ENCODE measurements at regions not wholly inside any gene's neighbourhood (a gene's known extent, or its start where the extent isn't known, plus 50 kb on each side); places are given as distances from the start of the nearest gene placed in this dataset.

DNA sequence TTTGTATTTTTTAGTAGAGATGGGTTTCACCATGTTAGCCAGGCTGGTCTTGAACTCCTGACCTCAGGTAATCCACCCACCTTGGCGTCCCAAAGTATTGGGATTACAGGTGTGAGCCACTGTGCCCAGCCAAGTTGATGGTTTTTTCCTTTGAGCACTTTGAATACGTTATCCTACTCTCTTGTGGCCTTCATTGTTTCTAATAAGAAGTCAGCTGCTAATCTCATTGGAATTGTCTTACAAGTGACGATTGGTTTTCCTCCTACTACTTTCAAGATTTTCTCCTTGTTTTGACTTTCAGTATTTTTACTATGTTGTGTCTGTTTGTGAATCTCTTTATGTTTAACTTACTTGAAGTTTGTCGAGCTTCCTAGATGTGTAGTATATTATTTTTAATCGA lies 88.5 kb downstream of the TMEM200C start:
- no peaks in the 10 kb centered on the region for H3K4me1 Mint-ChIP-seq (ENCODE audit: low read depth, unreplicated experiment)
- H3K27me3 Mint-ChIP-seq (ENCODE audit: unreplicated experiment): peaks cover 2% of the 10 kb centered on the region
- TF ChIP-seq, protein P1, sequence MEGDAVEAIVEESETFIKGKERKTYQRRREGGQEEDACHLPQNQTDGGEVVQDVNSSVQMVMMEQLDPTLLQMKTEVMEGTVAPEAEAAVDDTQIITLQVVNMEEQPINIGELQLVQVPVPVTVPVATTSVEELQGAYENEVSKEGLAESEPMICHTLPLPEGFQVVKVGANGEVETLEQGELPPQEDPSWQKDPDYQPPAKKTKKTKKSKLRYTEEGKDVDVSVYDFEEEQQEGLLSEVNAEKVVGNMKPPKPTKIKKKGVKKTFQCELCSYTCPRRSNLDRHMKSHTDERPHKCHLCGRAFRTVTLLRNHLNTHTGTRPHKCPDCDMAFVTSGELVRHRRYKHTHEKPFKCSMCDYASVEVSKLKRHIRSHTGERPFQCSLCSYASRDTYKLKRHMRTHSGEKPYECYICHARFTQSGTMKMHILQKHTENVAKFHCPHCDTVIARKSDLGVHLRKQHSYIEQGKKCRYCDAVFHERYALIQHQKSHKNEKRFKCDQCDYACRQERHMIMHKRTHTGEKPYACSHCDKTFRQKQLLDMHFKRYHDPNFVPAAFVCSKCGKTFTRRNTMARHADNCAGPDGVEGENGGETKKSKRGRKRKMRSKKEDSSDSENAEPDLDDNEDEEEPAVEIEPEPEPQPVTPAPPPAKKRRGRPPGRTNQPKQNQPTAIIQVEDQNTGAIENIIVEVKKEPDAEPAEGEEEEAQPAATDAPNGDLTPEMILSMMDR (IDR thresholded peaks at IDR 0.05; ENCODE audit: partially characterized antibody, unreplicated experiment): no peak
- H3K36me3 Mint-ChIP-seq (ENCODE audit: unreplicated experiment): peaks cover 29% of the 10 kb centered on the region
- peaks cover 8% of the 10 kb centered on the region for H3K9me3 Mint-ChIP-seq (ENCODE audit: unreplicated experiment)
- no peak overlapping the region for H3K27ac Mint-ChIP-seq (ENCODE audit: unreplicated experiment)
- no peak overlapping the region for H3K4me3 Mint-ChIP-seq (ENCODE audit: unreplicated experiment)
- DNase-seq: no peak

DNA sequence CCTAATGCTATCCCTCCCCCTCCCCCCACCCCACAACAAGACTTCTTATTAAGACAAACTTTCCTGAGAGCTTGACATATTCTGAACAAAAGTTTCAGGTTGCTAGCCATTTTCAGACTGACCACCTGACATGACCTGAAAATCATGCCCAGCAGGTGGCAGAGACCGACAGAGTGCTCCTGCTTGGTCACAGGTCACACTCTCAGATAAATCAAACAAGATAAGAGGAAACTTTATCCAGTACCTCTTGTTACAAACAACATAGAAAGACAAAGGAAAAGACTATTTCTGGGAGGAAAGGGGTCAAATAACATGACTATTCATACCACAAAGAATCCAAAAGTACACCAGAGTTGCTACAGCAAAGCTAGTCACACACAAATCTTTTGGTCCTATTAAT lies 107.4 kb downstream of the TMEM200C start:
- Mint-ChIP-seq H3K27me3 (ENCODE audit: unreplicated experiment) (no peaks in the 10 kb centered on the region), H3K4me1 (ENCODE audit: low read depth, unreplicated experiment) (no peaks in the 10 kb centered on the region), H3K4me3 (ENCODE audit: unreplicated experiment) (no peak overlapping the region), H3K27ac (ENCODE audit: unreplicated experiment) (no peak overlapping the region), H3K9me3 (ENCODE audit: unreplicated experiment) (no peaks in the 10 kb centered on the region), H3K36me3 (ENCODE audit: unreplicated experiment) (peaks cover 7% of the 10 kb centered on the region)
- TF ChIP-seq, protein P1 (IDR thresholded peaks at IDR 0.05; ENCODE audit: partially characterized antibody, unreplicated experiment): no peak
- DNase-seq: no peak

DNA sequence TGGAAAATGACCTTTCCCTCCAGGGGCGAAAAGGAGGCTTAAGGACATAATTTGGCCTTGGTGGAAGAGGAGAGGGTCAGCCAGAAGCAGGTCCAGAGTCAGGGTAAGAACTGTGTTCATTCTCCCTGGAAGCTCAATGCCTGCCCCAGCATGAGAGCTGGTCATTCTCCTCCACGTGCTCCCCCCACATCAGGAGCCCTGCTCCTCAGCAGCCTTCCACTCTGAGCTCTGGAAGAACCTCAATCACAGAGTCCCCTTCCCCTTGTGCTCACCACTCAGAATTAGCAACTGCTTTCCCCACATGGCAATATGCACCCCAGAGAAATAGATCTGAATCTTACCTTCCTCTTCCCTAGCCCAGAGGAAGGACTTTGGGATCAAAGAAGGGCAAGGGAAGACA lies 115.4 kb downstream of the TMEM200C start:
- no peak for DNase-seq
- Mint-ChIP-seq H3K27me3 (ENCODE audit: unreplicated experiment) (no peaks in the 10 kb centered on the region), H3K4me3 (ENCODE audit: unreplicated experiment) (no peak overlapping the region), H3K27ac (ENCODE audit: unreplicated experiment) (no peak overlapping the region), H3K9me3 (ENCODE audit: unreplicated experiment) (no peaks in the 10 kb centered on the region), H3K4me1 (ENCODE audit: low read depth, unreplicated experiment) (no peaks in the 10 kb centered on the region), H3K36me3 (ENCODE audit: unreplicated experiment) (no peaks in the 10 kb centered on the region)
- TF ChIP-seq, protein P1 (IDR thresholded peaks at IDR 0.05; ENCODE audit: partially characterized antibody, unreplicated experiment): no peak

DNA sequence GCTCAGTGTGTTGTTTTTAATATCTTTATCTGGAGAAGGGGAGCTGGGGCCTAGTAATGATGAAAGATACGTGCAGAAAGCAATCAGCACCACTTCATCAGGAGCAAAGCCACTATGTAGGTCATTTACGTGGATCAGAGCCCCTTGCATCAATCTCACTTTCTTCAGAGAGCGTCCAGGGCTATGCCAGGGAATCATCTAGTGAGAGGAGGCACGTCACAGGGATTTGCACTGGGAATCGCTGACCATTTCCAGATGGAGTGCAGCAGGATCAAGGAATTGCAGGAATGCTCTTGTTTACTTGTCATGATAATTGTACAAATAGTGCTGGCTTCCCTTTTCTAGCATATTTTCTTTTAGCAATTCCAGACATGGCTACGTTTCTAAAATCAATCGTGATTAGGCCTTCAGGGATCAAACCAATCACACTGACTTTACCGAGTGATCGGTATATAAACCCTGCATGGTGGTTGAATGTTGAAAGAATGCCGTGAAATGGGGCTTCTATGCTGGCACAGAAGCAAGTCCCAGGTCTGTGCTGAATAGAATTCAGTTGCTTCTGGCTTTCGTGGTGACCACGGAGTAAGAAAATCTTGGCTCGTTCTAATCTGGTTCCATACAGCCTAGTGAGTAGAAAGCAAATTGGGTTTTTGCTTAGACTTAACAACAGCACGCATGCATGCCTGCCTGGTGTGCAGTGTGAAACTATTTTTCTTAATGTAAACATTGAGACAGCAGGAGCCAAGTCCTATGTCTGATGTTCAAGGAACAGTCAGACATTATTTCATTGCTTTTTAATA lies 122.8 kb downstream of the TMEM200C start:
- no peak for DNase-seq
- H3K4me1 Mint-ChIP-seq (ENCODE audit: low read depth, unreplicated experiment): no peaks in the 10 kb centered on the region
- H3K4me3 Mint-ChIP-seq (ENCODE audit: unreplicated experiment): no peak overlapping the region
- no peaks in the 10 kb centered on the region for H3K9me3 Mint-ChIP-seq (ENCODE audit: unreplicated experiment)
- H3K36me3 Mint-ChIP-seq (ENCODE audit: unreplicated experiment): no peaks in the 10 kb centered on the region
- no peak overlapping the region for H3K27ac Mint-ChIP-seq (ENCODE audit: unreplicated experiment)
- TF ChIP-seq, protein P1 (IDR thresholded peaks at IDR 0.05; ENCODE audit: partially characterized antibody, unreplicated experiment): no peak
- no peaks in the 10 kb centered on the region for H3K27me3 Mint-ChIP-seq (ENCODE audit: unreplicated experiment)

DNA sequence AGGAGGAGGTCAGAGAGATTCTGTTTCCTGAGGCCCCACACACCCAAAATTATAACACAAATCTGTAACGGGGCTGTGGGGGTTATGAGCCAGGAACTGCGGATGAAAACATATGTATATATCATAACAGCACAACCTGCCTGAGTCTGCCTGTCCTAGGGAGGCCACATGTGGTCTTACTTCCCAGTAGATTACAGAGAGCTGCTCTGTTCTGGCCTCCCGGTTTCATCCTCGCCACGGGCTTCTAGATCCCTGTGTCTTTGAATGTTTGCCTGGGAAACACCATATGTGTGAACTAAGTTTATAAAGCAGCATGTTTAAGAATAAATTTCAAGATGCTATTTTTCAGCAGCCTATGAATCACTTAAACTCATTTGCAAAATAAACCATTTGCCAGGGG lies 124.0 kb downstream of the TMEM200C start:
- H3K27me3 Mint-ChIP-seq (ENCODE audit: unreplicated experiment): peaks cover 6% of the 10 kb centered on the region
- peaks cover 5% of the 10 kb centered on the region for H3K36me3 Mint-ChIP-seq (ENCODE audit: unreplicated experiment)
- no peaks in the 10 kb centered on the region for H3K4me1 Mint-ChIP-seq (ENCODE audit: low read depth, unreplicated experiment)
- H3K9me3 Mint-ChIP-seq (ENCODE audit: unreplicated experiment): no peaks in the 10 kb centered on the region
- H3K27ac Mint-ChIP-seq (ENCODE audit: unreplicated experiment): no peak overlapping the region
- TF ChIP-seq, protein P1 (IDR thresholded peaks at IDR 0.05; ENCODE audit: partially characterized antibody, unreplicated experiment): no peak
- no peak overlapping the region for H3K4me3 Mint-ChIP-seq (ENCODE audit: unreplicated experiment)
- DNase-seq: no peak
